Parathyroid adenoma (tissue), 2 donors: ENCODE measurements at regions not wholly inside any gene's neighbourhood (a gene's known extent, or its start where the extent isn't known, plus 50 kb on each side); places are given as distances from the start of the nearest gene placed in this dataset.
"Not testable (repeated sequence)": the region's sequence is repeated elsewhere in the genome, so short reads cannot be mapped to it uniquely, and the experiment has no call there.

ENCODE experiments used
- H2AFZ ChIP-seq: fragments of 300-600 bp; sonication (generic); one replicate; pipeline ENCODE4 v1.7.0; 2017; ENCODE audit warnings: antibody characterized with exemption, mild to moderate bottlenecking
- H3K27ac ChIP-seq: fragments of 300-600 bp; sonication (generic); one replicate; pipeline ENCODE4 v1.7.0; 2017
- H3K27me3 ChIP-seq: fragments of 300-600 bp; sonication (generic); one replicate; pipeline ENCODE4 v1.7.0; 2017; ENCODE audit warnings: low read length; ENCODE audit not compliant: control insufficient read depth, insufficient read depth
- H3K36me3 ChIP-seq: fragments of 300-600 bp; sonication (generic); one replicate; pipeline ENCODE4 v1.7.0; 2017; ENCODE audit warnings: low read length; ENCODE audit not compliant: control insufficient read depth, insufficient read depth
- H3K4me1 ChIP-seq: fragments of 300-600 bp; sonication (generic); one replicate; pipeline ENCODE4 v1.7.0; 2017; ENCODE audit warnings: control low read depth
- H3K4me2 ChIP-seq: fragments of 300-600 bp; sonication (generic); one replicate; pipeline ENCODE4 v1.7.0; 2017; ENCODE audit warnings: low read length
- H3K4me3 ChIP-seq: fragments of 300-600 bp; sonication (generic); one replicate; pipeline ENCODE4 v1.7.0; 2017; ENCODE audit warnings: low read depth, low read length
- H3K79me2 ChIP-seq: fragments of 300-600 bp; sonication (generic); one replicate; pipeline ENCODE4 v1.7.0; 2017; ENCODE audit warnings: control low read depth
- H3K9ac ChIP-seq: fragments of 300-600 bp; sonication (generic); one replicate; pipeline ENCODE4 v1.7.0; 2017; ENCODE audit warnings: mild to moderate bottlenecking
- H3K9me3 ChIP-seq: fragments of 300-600 bp; sonication (generic); one replicate; pipeline ENCODE4 v1.7.0; 2017; ENCODE audit warnings: low read length; ENCODE audit not compliant: control insufficient read depth
- TF ChIP-seq, protein P1 (sequence below): fragments of 300-600 bp; sonication (generic); IDR thresholded peaks from one replicate; pipeline ENCODE4 v1.7.0; 2017; ENCODE audit warnings: antibody characterized with exemption, mild to moderate bottlenecking
- donor health status: primary hyperparathyroidism.

DNA sequence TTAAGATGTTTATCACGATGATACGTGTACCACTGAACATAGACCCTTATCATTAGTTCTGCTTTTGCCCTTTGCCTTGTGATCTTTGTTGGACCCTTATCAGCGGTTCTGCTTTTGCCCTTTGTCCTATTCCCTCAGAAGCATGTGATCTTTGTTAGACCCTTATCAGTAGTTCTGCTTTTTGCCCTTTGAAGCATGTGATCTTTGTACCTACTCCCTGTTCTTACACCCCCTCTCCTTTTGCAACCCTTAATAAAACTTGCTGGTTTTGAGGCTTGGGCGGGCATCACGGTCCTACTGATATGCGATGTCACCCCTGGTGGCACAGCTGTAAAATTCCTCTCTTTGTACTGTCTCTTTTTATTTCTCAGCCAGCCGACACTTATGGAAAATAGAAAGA lies 117.0 kb downstream of the SDHAF3 start:
- H3K4me2 ChIP-seq, H2AFZ ChIP-seq, H3K4me1 ChIP-seq, H3K4me3 ChIP-seq, H3K79me2 ChIP-seq, H3K27me3 ChIP-seq, H3K9ac ChIP-seq, H3K36me3 ChIP-seq, H3K27ac ChIP-seq, H3K9me3 ChIP-seq: not testable (repeated sequence)

DNA sequence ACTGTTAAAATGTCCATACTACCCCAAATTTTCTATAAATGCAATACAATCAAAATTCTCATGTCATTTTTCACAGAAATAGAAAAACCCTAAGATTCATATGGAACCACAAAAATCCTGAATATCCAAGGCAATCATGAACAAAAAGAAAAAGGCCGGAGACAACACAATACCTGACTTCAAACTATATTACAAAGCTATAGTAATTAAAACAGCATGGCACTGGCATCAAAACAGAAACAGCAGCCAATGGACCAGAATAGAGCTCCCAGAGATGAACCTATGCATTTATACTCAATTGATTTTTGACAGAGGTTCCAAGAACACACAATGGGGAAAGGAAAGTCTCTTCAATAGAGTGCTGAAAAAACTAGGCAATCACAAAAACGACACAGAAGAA lies 128.8 kb downstream of the SDHAF3 start:
- no peak overlapping the region for H3K4me2 ChIP-seq
- no peak overlapping the region for H3K9ac ChIP-seq
- no peaks in the 10 kb centered on the region for H3K27me3 ChIP-seq
- TF ChIP-seq, protein P1, sequence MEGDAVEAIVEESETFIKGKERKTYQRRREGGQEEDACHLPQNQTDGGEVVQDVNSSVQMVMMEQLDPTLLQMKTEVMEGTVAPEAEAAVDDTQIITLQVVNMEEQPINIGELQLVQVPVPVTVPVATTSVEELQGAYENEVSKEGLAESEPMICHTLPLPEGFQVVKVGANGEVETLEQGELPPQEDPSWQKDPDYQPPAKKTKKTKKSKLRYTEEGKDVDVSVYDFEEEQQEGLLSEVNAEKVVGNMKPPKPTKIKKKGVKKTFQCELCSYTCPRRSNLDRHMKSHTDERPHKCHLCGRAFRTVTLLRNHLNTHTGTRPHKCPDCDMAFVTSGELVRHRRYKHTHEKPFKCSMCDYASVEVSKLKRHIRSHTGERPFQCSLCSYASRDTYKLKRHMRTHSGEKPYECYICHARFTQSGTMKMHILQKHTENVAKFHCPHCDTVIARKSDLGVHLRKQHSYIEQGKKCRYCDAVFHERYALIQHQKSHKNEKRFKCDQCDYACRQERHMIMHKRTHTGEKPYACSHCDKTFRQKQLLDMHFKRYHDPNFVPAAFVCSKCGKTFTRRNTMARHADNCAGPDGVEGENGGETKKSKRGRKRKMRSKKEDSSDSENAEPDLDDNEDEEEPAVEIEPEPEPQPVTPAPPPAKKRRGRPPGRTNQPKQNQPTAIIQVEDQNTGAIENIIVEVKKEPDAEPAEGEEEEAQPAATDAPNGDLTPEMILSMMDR = no peak
- no peaks in the 10 kb centered on the region for H3K36me3 ChIP-seq
- no peaks in the 10 kb centered on the region for H3K4me1 ChIP-seq
- no peaks in the 10 kb centered on the region for H3K9me3 ChIP-seq
- no peak overlapping the region for H2AFZ ChIP-seq
- no peak overlapping the region for H3K4me3 ChIP-seq
- no peaks in the 10 kb centered on the region for H3K79me2 ChIP-seq
- no peak overlapping the region for H3K27ac ChIP-seq

DNA sequence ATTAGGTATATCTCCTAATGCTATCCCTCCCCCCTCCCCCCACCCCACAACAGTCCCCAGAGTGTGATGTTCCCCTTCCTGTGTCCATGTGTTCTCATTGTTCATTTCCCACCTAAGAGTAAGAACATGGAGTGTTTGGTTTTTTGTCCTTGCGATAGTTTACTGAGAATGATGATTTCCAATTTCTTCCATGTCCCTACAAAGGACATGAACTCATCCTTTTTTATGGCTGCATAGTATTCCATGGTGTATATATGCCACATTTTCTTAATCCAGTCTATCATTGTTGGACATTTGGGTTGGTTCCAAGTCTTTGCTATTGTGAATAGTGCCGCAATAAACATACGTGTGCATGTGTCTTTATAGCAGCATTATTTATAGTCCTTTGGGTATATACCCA lies 140.7 kb downstream of the SDHAF3 start:
- H3K4me2 ChIP-seq, H3K27ac ChIP-seq, H3K4me1 ChIP-seq, H3K36me3 ChIP-seq, H2AFZ ChIP-seq, H3K9ac ChIP-seq, H3K79me2 ChIP-seq, H3K9me3 ChIP-seq, H3K4me3 ChIP-seq, H3K27me3 ChIP-seq: not testable (repeated sequence)

DNA sequence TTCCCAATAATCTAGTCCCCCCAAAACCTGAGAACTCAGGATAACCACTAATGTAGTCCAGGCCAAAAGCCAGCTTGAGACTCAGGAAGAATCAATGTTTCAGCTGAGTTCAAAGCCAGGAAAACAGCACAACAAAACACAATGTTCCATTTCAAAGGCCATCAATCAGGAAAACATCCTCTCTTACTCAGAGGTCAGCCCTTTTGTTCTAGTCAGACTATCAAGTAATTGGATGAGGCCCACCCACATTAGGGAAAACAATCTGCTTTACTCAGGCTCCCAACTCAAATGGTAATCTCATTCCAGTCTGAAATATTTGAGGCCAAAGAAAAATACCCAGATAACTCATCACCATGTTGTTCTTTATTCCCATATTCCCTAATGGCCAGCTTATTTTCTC lies 152.2 kb downstream of the SDHAF3 start:
- Histone ChIP-seq H3K4me3 (no peak overlapping the region), H3K79me2 (no peaks in the 10 kb centered on the region), H3K27ac (no peak overlapping the region), H3K4me2 (no peak overlapping the region), H3K9me3 (no peaks in the 10 kb centered on the region), H3K4me1 (no peaks in the 10 kb centered on the region), H3K27me3 (no peaks in the 10 kb centered on the region), H2AFZ (no peak overlapping the region), H3K9ac (no peak overlapping the region), H3K36me3 (no peaks in the 10 kb centered on the region)
- TF ChIP-seq, protein P1 = no peak

DNA sequence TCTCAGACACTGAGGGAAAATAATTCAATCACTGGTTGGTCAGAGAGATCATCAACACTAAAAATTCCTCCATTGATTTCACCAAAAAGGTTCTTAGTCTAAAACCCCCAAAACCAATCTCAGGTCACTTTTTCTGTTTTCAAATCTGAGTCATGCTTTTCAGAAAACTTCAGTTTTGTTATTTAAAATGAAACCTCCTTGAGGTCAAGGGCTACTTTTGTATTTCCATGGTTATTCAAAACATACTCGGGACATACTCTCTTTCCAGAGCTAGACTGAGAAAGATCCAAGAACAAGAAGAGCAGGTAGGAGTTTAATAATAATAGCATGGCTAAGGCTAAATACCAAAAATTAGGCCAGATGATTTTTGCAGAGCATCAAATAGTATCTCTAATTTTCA lies 152.8 kb downstream of the SDHAF3 start:
- Histone ChIP-seq H3K27me3 (no peaks in the 10 kb centered on the region), H3K4me3 (no peak overlapping the region), H3K79me2 (no peaks in the 10 kb centered on the region), H3K4me2 (no peak overlapping the region), H3K4me1 (no peaks in the 10 kb centered on the region), H3K36me3 (no peaks in the 10 kb centered on the region), H3K9ac (no peak overlapping the region), H3K9me3 (no peaks in the 10 kb centered on the region), H3K27ac (no peak overlapping the region), H2AFZ (no peak overlapping the region)
- TF ChIP-seq, protein P1 = no peak

DNA sequence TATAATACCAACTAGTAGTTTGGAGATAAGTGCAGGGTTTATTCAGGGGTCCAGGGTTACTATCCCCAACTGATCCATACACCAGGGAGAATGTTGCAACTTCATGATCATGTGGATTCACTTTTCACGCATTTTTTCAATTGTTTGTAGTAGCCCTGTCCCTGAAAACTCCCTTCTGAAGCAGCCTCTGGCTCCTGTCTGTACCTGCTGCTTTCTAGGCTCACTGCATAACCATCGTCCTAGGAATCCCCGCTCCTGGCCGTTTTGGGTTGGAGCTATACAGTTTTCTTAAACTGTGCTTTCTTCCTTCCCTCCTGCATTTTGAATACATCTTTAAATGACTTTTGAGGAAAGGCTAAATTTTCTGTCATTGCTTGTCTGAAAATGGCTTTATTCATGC lies 154.1 kb downstream of the SDHAF3 start:
- H3K79me2 ChIP-seq = no peaks in the 10 kb centered on the region
- no peak overlapping the region for H3K27ac ChIP-seq
- TF ChIP-seq, protein P1 = no peak
- no peaks in the 10 kb centered on the region for H3K9me3 ChIP-seq
- H3K36me3 ChIP-seq = no peaks in the 10 kb centered on the region
- H3K4me2 ChIP-seq = no peak overlapping the region
- H2AFZ ChIP-seq = no peak overlapping the region
- H3K27me3 ChIP-seq = no peaks in the 10 kb centered on the region
- no peak overlapping the region for H3K9ac ChIP-seq
- no peak overlapping the region for H3K4me3 ChIP-seq
- H3K4me1 ChIP-seq = no peaks in the 10 kb centered on the region
